ENCODE measurements at regions not wholly inside any gene's neighbourhood (a gene's known extent, or its start where the extent isn't known, plus 50 kb on each side); places are given as distances from the start of the nearest gene placed in this dataset.
"Not testable (repeated sequence)": the region's sequence is repeated elsewhere in the genome, so short reads cannot be mapped to it uniquely, and the experiment has no call there.

- no peak overlapping the region for H3K4me3 ChIP-seq (ENCODE audit: low read depth in 1 of 3, low read length in 3 of 3)
- H3K36me3 ChIP-seq (ENCODE audit: control insufficient read depth in 3 of 3, insufficient read depth in 2 of 3, low read depth in 1 of 3, low read length in 3 of 3) = no peaks in the 10 kb centered on the region
- H3K27ac ChIP-seq (ENCODE audit: low read depth in 1 of 3, low read length in 2 of 3) = no peak overlapping the region
- no peaks in the 10 kb centered on the region for H3K4me1 ChIP-seq (ENCODE audit: control insufficient read depth in 3 of 3, insufficient read depth in 2 of 3, low read depth in 1 of 3, low read length in 2 of 3)
- FAIRE-seq (no peak), DNase-seq (peak in 1 of 2 donors; percentile 2)
- no peaks in the 10 kb centered on the region for H3K9me3 ChIP-seq (ENCODE audit: control insufficient read depth in 2 of 2, insufficient read depth in 1 of 2, low read depth in 1 of 2, low read length in 1 of 2)
- no peaks in the 10 kb centered on the region for H3K27me3 ChIP-seq (ENCODE audit: control insufficient read depth in 3 of 3, insufficient read depth in 3 of 3, low read length in 3 of 3)
- WGBS, 3 donors = 55 to 63% (median 62%) methylated on average over 10 of the region's 10 CpGs
Measured at GRCh38 chr13:81874681-81875661, 1534.0 kb upstream of the SPRY2 start.

- Histone ChIP-seq H3K27me3 (ENCODE audit: control insufficient read depth in 3 of 3, insufficient read depth in 3 of 3, low read length in 3 of 3) (no peaks in the 10 kb centered on the region), H3K27ac (ENCODE audit: low read depth in 1 of 3, low read length in 2 of 3) (no peak overlapping the region), H3K4me1 (ENCODE audit: control insufficient read depth in 3 of 3, insufficient read depth in 2 of 3, low read depth in 1 of 3, low read length in 2 of 3) (no peaks in the 10 kb centered on the region), H3K9me3 (ENCODE audit: control insufficient read depth in 2 of 2, insufficient read depth in 1 of 2, low read depth in 1 of 2, low read length in 1 of 2) (no peaks in the 10 kb centered on the region), H3K4me3 (ENCODE audit: low read depth in 1 of 3, low read length in 3 of 3) (no peak overlapping the region), H3K36me3 (ENCODE audit: control insufficient read depth in 3 of 3, insufficient read depth in 2 of 3, low read depth in 1 of 3, low read length in 3 of 3) (no peaks in the 10 kb centered on the region)
- 31 to 39% (median 38%) methylated on average over 4 of the region's 4 CpGs for WGBS, 3 donors
- DNase-seq = no peak
- FAIRE-seq = no peak
Measured at GRCh38 chr13:81874253-81874652, 1533.3 kb upstream of the SPRY2 start.

GRCh38 chr13:81872581-81872980 lies 1531.7 kb upstream of the SPRY2 start:
- Histone ChIP-seq H3K4me1 (ENCODE audit: control insufficient read depth in 3 of 3, insufficient read depth in 2 of 3, low read depth in 1 of 3, low read length in 2 of 3) (no peaks in the 10 kb centered on the region), H3K9me3 (ENCODE audit: control insufficient read depth in 2 of 2, insufficient read depth in 1 of 2, low read depth in 1 of 2, low read length in 1 of 2) (no peaks in the 10 kb centered on the region), H3K4me3 (ENCODE audit: low read depth in 1 of 3, low read length in 3 of 3) (no peak overlapping the region), H3K36me3 (ENCODE audit: control insufficient read depth in 3 of 3, insufficient read depth in 2 of 3, low read depth in 1 of 3, low read length in 3 of 3) (no peaks in the 10 kb centered on the region), H3K27ac (ENCODE audit: low read depth in 1 of 3, low read length in 2 of 3) (no peak overlapping the region), H3K27me3 (ENCODE audit: control insufficient read depth in 3 of 3, insufficient read depth in 3 of 3, low read length in 3 of 3) (no peaks in the 10 kb centered on the region)
- WGBS, 3 donors = 0 to 7% (median 1%) methylated on average over 3 of the region's 3 CpGs
- FAIRE-seq (no peak), DNase-seq (peak; percentile 16 to 35)

- H3K27me3 ChIP-seq (ENCODE audit: control insufficient read depth in 3 of 3, insufficient read depth in 3 of 3, low read length in 3 of 3); H3K36me3 ChIP-seq (ENCODE audit: control insufficient read depth in 3 of 3, insufficient read depth in 2 of 3, low read depth in 1 of 3, low read length in 3 of 3); H3K27ac ChIP-seq (ENCODE audit: low read depth in 1 of 3, low read length in 2 of 3); DNase-seq; H3K4me1 ChIP-seq (ENCODE audit: control insufficient read depth in 3 of 3, insufficient read depth in 2 of 3, low read depth in 1 of 3, low read length in 2 of 3); H3K9me3 ChIP-seq (ENCODE audit: control insufficient read depth in 2 of 2, insufficient read depth in 1 of 2, low read depth in 1 of 2, low read length in 1 of 2); FAIRE-seq; H3K4me3 ChIP-seq (ENCODE audit: low read depth in 1 of 3, low read length in 3 of 3): not testable (repeated sequence)
- 62 to 81% (median 76%) methylated on average over 4 of the region's 4 CpGs for WGBS, 3 donors
Measured at GRCh38 chr13:81871751-81872325, 1530.9 kb upstream of the SPRY2 start.

- no peak for FAIRE-seq
- Histone ChIP-seq H3K4me1 (ENCODE audit: control insufficient read depth in 3 of 3, insufficient read depth in 2 of 3, low read depth in 1 of 3, low read length in 2 of 3) (no peaks in the 10 kb centered on the region), H3K9me3 (ENCODE audit: control insufficient read depth in 2 of 2, insufficient read depth in 1 of 2, low read depth in 1 of 2, low read length in 1 of 2) (no peaks in the 10 kb centered on the region), H3K27ac (ENCODE audit: low read depth in 1 of 3, low read length in 2 of 3) (no peak overlapping the region), H3K36me3 (ENCODE audit: control insufficient read depth in 3 of 3, insufficient read depth in 2 of 3, low read depth in 1 of 3, low read length in 3 of 3) (no peaks in the 10 kb centered on the region), H3K27me3 (ENCODE audit: control insufficient read depth in 3 of 3, insufficient read depth in 3 of 3, low read length in 3 of 3) (no peaks in the 10 kb centered on the region), H3K4me3 (ENCODE audit: low read depth in 1 of 3, low read length in 3 of 3) (no peak overlapping the region)
- no peak for DNase-seq
Measured at GRCh38 chr13:81848291-81848690, 1507.4 kb upstream of the SPRY2 start.

GRCh38 chr13:81846771-81847170 lies 1505.8 kb upstream of the SPRY2 start:
- H3K27me3 ChIP-seq (ENCODE audit: control insufficient read depth in 3 of 3, insufficient read depth in 3 of 3, low read length in 3 of 3) = no peaks in the 10 kb centered on the region
- H3K9me3 ChIP-seq (ENCODE audit: control insufficient read depth in 2 of 2, insufficient read depth in 1 of 2, low read depth in 1 of 2, low read length in 1 of 2) = no peaks in the 10 kb centered on the region

GRCh38 chr13:81821259-81821658 lies 1480.3 kb upstream of the SPRY2 start:
- 91 to 93% (median 92%) methylated on average over 11 of the region's 11 CpGs for WGBS, 3 donors
- DNase-seq = no peak
- no peak for FAIRE-seq

More at GRCh38 chr13:81846771-81847170, 1505.8 kb upstream of the SPRY2 start:
- H3K36me3 ChIP-seq (ENCODE audit: control insufficient read depth in 3 of 3, insufficient read depth in 2 of 3, low read depth in 1 of 3, low read length in 3 of 3) = no peaks in the 10 kb centered on the region
- WGBS, 3 donors = 81 to 85% (median 82%) methylated on average over 2 of the region's 2 CpGs
- no peak overlapping the region for H3K4me3 ChIP-seq (ENCODE audit: low read depth in 1 of 3, low read length in 3 of 3)
- H3K4me1 ChIP-seq (ENCODE audit: control insufficient read depth in 3 of 3, insufficient read depth in 2 of 3, low read depth in 1 of 3, low read length in 2 of 3) = no peaks in the 10 kb centered on the region
- DNase-seq (no peak), FAIRE-seq (no peak)
- no peak overlapping the region for H3K27ac ChIP-seq (ENCODE audit: low read depth in 1 of 3, low read length in 2 of 3)

GRCh38 chr13:81800433-81800832 lies 1459.5 kb upstream of the SPRY2 start:
- FAIRE-seq (no peak), DNase-seq (no peak)
- 63 to 88% (median 81%) methylated on average over 1 of the region's 1 CpG for WGBS, 3 donors
- H3K27ac ChIP-seq (ENCODE audit: low read depth in 1 of 3, low read length in 2 of 3) = no peak overlapping the region
- H3K36me3 ChIP-seq (ENCODE audit: control insufficient read depth in 3 of 3, insufficient read depth in 2 of 3, low read depth in 1 of 3, low read length in 3 of 3) = no peaks in the 10 kb centered on the region
- no peak overlapping the region for H3K4me3 ChIP-seq (ENCODE audit: low read depth in 1 of 3, low read length in 3 of 3)
- H3K27me3 ChIP-seq (ENCODE audit: control insufficient read depth in 3 of 3, insufficient read depth in 3 of 3, low read length in 3 of 3) = no peaks in the 10 kb centered on the region
- no peaks in the 10 kb centered on the region for H3K4me1 ChIP-seq (ENCODE audit: control insufficient read depth in 3 of 3, insufficient read depth in 2 of 3, low read depth in 1 of 3, low read length in 2 of 3)
- H3K9me3 ChIP-seq (ENCODE audit: control insufficient read depth in 2 of 2, insufficient read depth in 1 of 2, low read depth in 1 of 2, low read length in 1 of 2) = no peaks in the 10 kb centered on the region

More at GRCh38 chr13:81821259-81821658, 1480.3 kb upstream of the SPRY2 start:
- Histone ChIP-seq H3K4me1 (ENCODE audit: control insufficient read depth in 3 of 3, insufficient read depth in 2 of 3, low read depth in 1 of 3, low read length in 2 of 3) (no peaks in the 10 kb centered on the region), H3K27ac (ENCODE audit: low read depth in 1 of 3, low read length in 2 of 3) (no peak overlapping the region), H3K9me3 (ENCODE audit: control insufficient read depth in 2 of 2, insufficient read depth in 1 of 2, low read depth in 1 of 2, low read length in 1 of 2) (no peaks in the 10 kb centered on the region), H3K27me3 (ENCODE audit: control insufficient read depth in 3 of 3, insufficient read depth in 3 of 3, low read length in 3 of 3) (no peaks in the 10 kb centered on the region), H3K4me3 (ENCODE audit: low read depth in 1 of 3, low read length in 3 of 3) (no peak overlapping the region), H3K36me3 (ENCODE audit: control insufficient read depth in 3 of 3, insufficient read depth in 2 of 3, low read depth in 1 of 3, low read length in 3 of 3) (no peaks in the 10 kb centered on the region)

All from small intestine (tissue), 7 donors.